ENCODE measurements at regions not wholly inside any gene's neighbourhood (a gene's known extent, or its start where the extent isn't known, plus 50 kb on each side); places are given as distances from the start of the nearest gene placed in this dataset.

DNA sequence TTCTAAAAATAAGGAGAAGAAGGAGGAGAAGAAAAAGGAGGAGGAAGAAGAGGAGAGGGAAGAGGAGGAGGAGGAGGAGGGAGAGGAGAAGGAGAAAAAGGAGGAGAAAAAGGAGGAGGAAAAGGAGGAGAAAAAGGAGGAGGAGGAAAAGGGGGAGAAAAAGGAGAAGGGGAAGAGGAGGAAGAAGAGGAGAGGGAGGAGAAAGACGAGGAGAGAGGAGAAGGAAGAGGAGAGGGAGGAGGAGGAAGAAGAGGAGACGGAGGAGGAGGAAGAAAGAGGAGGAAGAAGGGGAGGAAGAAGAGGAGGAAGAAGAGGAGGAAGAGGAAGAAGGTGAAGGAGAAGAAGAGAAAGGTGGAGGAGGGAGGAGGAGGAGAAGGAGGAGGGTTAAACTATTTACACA is 210.2 kb upstream of the TRPM3 start:
- no peak for DNase-seq (ENCODE audit: extremely low spot score, unreplicated experiment)
- Mint-ChIP-seq H3K36me3 (no peaks in the 10 kb centered on the region), H3K4me3 (no peak overlapping the region), H3K27ac (no peak overlapping the region), H3K27me3 (peaks cover 23% of the 10 kb centered on the region), H3K4me1 (ENCODE audit: unreplicated experiment) (no peaks in the 10 kb centered on the region), H3K9me3 (no peaks in the 10 kb centered on the region)
- TF ChIP-seq, protein P1, sequence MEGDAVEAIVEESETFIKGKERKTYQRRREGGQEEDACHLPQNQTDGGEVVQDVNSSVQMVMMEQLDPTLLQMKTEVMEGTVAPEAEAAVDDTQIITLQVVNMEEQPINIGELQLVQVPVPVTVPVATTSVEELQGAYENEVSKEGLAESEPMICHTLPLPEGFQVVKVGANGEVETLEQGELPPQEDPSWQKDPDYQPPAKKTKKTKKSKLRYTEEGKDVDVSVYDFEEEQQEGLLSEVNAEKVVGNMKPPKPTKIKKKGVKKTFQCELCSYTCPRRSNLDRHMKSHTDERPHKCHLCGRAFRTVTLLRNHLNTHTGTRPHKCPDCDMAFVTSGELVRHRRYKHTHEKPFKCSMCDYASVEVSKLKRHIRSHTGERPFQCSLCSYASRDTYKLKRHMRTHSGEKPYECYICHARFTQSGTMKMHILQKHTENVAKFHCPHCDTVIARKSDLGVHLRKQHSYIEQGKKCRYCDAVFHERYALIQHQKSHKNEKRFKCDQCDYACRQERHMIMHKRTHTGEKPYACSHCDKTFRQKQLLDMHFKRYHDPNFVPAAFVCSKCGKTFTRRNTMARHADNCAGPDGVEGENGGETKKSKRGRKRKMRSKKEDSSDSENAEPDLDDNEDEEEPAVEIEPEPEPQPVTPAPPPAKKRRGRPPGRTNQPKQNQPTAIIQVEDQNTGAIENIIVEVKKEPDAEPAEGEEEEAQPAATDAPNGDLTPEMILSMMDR (conservative IDR thresholded peaks at IDR 0.05), result no peak

DNA sequence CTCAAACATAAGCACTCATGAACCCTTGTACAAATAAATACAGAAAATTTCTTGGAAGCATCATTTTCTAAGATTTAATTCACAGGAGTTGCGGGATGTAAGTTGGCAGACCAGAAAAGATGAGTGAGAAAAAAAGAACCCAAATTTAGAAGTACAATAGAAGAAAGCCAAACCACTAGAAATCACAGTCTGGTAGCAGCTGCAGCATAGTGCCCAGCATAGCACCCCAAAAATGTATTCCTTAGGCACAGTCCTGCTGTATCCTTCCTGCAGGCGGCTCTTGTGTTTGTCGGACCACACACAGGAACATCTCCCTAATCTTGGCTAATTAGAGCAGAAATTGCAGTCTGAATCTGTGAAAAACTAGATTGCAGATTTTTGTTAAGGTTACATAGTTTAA is 208.5 kb upstream of the TRPM3 start:
- Mint-ChIP-seq H3K9me3 (no peaks in the 10 kb centered on the region), H3K4me3 (no peak overlapping the region), H3K4me1 (ENCODE audit: unreplicated experiment) (no peaks in the 10 kb centered on the region), H3K27ac (no peak overlapping the region), H3K36me3 (no peaks in the 10 kb centered on the region), H3K27me3 (peaks cover 23% of the 10 kb centered on the region)
- TF ChIP-seq, protein P1 (conservative IDR thresholded peaks at IDR 0.05), result no peak
- no peak for DNase-seq (ENCODE audit: extremely low spot score, unreplicated experiment)

DNA sequence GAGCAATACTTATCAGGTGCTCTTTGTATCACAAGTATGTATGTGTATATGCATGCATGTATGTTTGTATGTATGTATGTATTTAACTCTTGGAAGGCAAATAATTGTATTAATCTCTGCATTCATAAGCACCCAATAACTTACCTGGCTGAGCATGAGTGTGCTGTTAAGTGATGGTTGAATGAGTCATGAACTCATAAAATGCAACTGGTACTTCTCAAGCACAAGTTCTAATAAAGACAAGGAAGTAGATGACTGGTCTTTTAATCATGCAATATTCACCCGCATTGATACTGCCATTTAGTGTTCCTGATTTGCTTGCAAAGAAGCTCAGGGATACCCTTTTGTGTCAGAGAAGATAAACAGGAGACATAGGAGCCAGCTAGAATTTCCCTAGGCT is 204.9 kb upstream of the TRPM3 start:
- H3K27ac Mint-ChIP-seq, result no peak overlapping the region
- H3K27me3 Mint-ChIP-seq, result peaks cover 9% of the 10 kb centered on the region
- H3K4me3 Mint-ChIP-seq, result no peak overlapping the region
- H3K36me3 Mint-ChIP-seq, result no peaks in the 10 kb centered on the region
- no peak for DNase-seq (ENCODE audit: extremely low spot score, unreplicated experiment)
- TF ChIP-seq, protein P1 (conservative IDR thresholded peaks at IDR 0.05), result no peak
- H3K4me1 Mint-ChIP-seq (ENCODE audit: unreplicated experiment), result no peaks in the 10 kb centered on the region
- H3K9me3 Mint-ChIP-seq, result no peaks in the 10 kb centered on the region

DNA sequence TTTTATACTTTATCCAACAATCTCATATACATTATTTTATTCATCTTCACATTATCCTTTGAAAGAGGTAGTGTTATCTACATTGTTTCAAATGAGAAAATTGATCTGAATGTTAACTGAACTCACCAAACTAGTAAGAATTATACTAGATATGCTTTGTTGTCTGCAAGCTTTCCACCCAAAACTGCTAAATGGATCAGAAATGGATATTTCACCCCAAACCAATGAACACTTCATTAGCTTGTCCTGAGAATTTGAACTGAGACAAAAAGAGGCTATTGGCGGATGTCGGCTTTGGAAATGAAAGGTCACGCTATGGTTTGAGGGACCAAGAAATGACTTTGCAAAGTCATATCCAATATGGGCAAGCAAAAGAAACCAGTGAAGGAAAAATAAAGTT is 201.9 kb upstream of the TRPM3 start:
- DNase-seq (ENCODE audit: extremely low spot score, unreplicated experiment), result no peak
- Mint-ChIP-seq H3K9me3 (no peaks in the 10 kb centered on the region), H3K36me3 (no peaks in the 10 kb centered on the region), H3K4me1 (ENCODE audit: unreplicated experiment) (no peaks in the 10 kb centered on the region), H3K4me3 (no peak overlapping the region), H3K27me3 (peaks cover 6% of the 10 kb centered on the region), H3K27ac (no peak overlapping the region)
- TF ChIP-seq, protein P1 (conservative IDR thresholded peaks at IDR 0.05), result no peak

DNA sequence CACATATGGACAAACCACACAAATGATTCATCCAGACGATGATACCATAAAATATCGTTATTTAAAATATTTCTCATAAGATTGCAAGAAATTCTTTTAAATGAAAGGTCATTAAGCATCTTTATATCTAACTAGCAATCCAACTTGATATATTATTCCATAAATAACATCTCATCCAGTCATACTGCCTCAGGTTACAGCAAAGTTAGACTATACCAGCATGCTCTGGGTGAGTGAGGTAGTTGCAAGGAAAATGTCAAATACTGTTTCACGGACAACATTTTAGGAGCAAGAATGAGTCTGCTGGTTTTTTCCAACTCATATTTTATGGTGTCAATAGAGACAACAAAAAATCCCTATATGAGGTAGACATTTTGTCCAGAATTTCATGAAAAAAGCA is 200.9 kb upstream of the TRPM3 start:
- DNase-seq (ENCODE audit: extremely low spot score, unreplicated experiment), result no peak
- TF ChIP-seq, protein P1 (conservative IDR thresholded peaks at IDR 0.05), result no peak
- Mint-ChIP-seq H3K36me3 (no peaks in the 10 kb centered on the region), H3K4me3 (no peak overlapping the region), H3K27me3 (peaks cover 6% of the 10 kb centered on the region), H3K9me3 (no peaks in the 10 kb centered on the region), H3K4me1 (ENCODE audit: unreplicated experiment) (no peaks in the 10 kb centered on the region), H3K27ac (no peak overlapping the region)

DNA sequence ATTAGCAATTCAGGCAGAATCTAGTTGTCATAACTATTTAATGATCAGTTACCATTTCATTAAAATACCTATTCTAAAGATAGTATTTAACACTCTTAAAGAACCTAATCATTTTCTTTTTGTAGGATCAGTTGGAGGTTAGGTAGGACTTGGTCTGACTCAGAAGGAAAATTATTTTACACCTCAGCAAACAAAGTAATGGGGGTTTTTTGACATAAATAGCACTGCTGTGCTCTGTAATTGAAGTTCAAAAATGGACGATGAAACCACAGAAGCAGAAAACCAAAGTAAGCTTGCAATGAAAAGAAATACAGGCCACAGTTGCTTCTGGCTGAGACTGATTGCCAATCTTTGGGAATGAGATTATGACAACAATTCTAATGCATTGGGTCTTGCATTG is 187.0 kb upstream of the TRPM3 start:
- Mint-ChIP-seq H3K4me3 (no peak overlapping the region), H3K36me3 (no peaks in the 10 kb centered on the region), H3K4me1 (ENCODE audit: unreplicated experiment) (no peaks in the 10 kb centered on the region), H3K9me3 (no peaks in the 10 kb centered on the region), H3K27ac (no peak overlapping the region), H3K27me3 (peaks cover 6% of the 10 kb centered on the region)
- TF ChIP-seq, protein P1 (conservative IDR thresholded peaks at IDR 0.05), result no peak
- no peak for DNase-seq (ENCODE audit: extremely low spot score, unreplicated experiment)

Data from type B pancreatic cell (in vitro differentiated cells).